CD4-positive, alpha-beta T cell (primary cell): ENCODE measurements at regions not wholly inside any gene's neighbourhood (a gene's known extent, or its start where the extent isn't known, plus 50 kb on each side); places are given as distances from the start of the nearest gene placed in this dataset.

Experiments used
- ATAC-seq: fragments of 200-7000 bp; cut with Tn5 transposase; one replicate; pipeline ENCODE4 v1.10.0; 2022; ENCODE audit warnings: mild to moderate bottlenecking; ENCODE audit not compliant: poor library complexity
- CTCF ChIA-PET: fragments of 350-600 bp; sonication (Branson Sonifier 250); formaldehyde crosslinking; loops from one replicate; lab custom pipeline; 2021; ENCODE audit warnings: antibody characterized with exemption, inconsistent platforms; lab: Charles Lee
- POLR2A ChIA-PET: fragments of 350-600 bp; sonication (Branson Sonifier 250); formaldehyde crosslinking; loops from one replicate; lab custom pipeline; 2021; ENCODE audit warnings: antibody characterized with exemption, inconsistent platforms; lab: Charles Lee
- DNase-seq, 14 experiments: peaks; one replicate each; pipeline ENCODE4 v3.0.0-alpha.2; 2013 to 2020; ENCODE audit warnings: mixed read lengths in 2 of 14
- H3K27ac ChIP-seq, 2 donors: one replicate each; pipeline versions ENCODE4 v1.5.1 to v1.7.0; 2013; ENCODE audit warnings: low read length in 2 of 2, low read depth in 1 of 2, mild to moderate bottlenecking in 1 of 2
- H3K27me3 ChIP-seq, 2 experiments: 1 replicate in 1 of 2; 2 replicates in 1 of 2; pipeline versions ENCODE4 v1.6.1 to v1.7.0; 2013; ENCODE audit warnings: low read length in 2 of 2, control low read depth in 1 of 2, mild to moderate bottlenecking in 1 of 2, moderate library complexity in 1 of 2; ENCODE audit not compliant: insufficient read depth in 2 of 2, control insufficient read depth in 1 of 2
- H3K36me3 ChIP-seq: one replicate; pipeline ENCODE4 v1.6.1; 2013; ENCODE audit warnings: low read length, control low read depth; ENCODE audit not compliant: insufficient read depth
- H3K4me1 ChIP-seq: one replicate; pipeline ENCODE4 v1.6.1; 2013; ENCODE audit warnings: low read length, control low read depth; ENCODE audit not compliant: insufficient read depth
- H3K4me3 ChIP-seq: one replicate; pipeline ENCODE4 v1.5.1; 2013; ENCODE audit warnings: mild to moderate bottlenecking, low read length, moderate library complexity
- H3K9me3 ChIP-seq, 2 experiments: 1 replicate in 1 of 2; 2 replicates in 1 of 2; pipeline versions ENCODE4 v1.6.1 to v1.7.0; 2013; ENCODE audit warnings: low read length in 2 of 2, mild to moderate bottlenecking in 2 of 2, control low read depth in 1 of 2, moderate library complexity in 1 of 2; ENCODE audit not compliant: control insufficient read depth in 1 of 2, insufficient read depth in 1 of 2
- H3K27ac Mint-ChIP-seq: one replicate; pipeline ENCODE4 v1.8.0; 2020; ENCODE audit warnings: mixed read lengths
- H3K27me3 Mint-ChIP-seq: one replicate; pipeline ENCODE4 v1.8.0; 2021; ENCODE audit warnings: mixed read lengths
- H3K36me3 Mint-ChIP-seq: one replicate; pipeline ENCODE4 v1.8.0; 2021; ENCODE audit warnings: low read depth, mixed read lengths
- H3K4me1 Mint-ChIP-seq: one replicate; pipeline ENCODE4 v1.8.0; 2021; ENCODE audit warnings: low read depth, mixed read lengths
- H3K4me3 Mint-ChIP-seq: one replicate; pipeline ENCODE4 v1.8.0; 2020; ENCODE audit warnings: mild to moderate bottlenecking, mixed read lengths
- H3K9me3 Mint-ChIP-seq: one replicate; pipeline ENCODE4 v1.8.0; 2020; ENCODE audit warnings: mixed read lengths
- intact Hi-C, 2 experiments: fragments of 100-400 bp; cut with DNase I in 1 of 2; cut with micrococcal nuclease in 1 of 2; formaldehyde crosslinking; loops; one replicate each; pipeline versions ENCODE4 v1.15.1 to v1.9.0; 2023 to 2025; cut with DNase I, micrococcal nuclease
- TF ChIP-seq, protein P1 (sequence below): fragments of 200-600 bp; IDR thresholded peaks from one replicate; pipeline ENCODE4 v1.8.0; 2022; ENCODE audit warnings: antibody characterized with exemption, mild to moderate bottlenecking

DNA sequence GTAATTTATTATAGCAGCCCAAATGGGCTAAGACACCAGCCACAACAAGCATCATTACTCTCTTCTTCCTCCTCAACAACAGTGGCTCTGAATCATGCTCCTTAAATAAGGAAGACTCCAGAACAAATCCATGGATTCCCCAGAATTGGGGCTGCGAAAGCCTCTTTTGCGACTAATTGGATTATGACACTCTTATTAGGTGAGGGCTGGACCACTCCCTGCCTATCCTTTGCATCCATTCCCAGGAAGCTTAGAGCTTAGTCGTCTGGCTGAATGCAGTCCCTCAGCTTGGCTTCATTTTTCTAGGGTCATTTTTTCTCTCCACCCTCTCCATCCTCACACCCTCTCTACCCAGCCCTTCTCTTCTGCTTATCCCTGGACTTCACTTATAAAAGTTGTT, 227.7 kb downstream of the ZNF621 start:
- TF ChIP-seq, protein P1, sequence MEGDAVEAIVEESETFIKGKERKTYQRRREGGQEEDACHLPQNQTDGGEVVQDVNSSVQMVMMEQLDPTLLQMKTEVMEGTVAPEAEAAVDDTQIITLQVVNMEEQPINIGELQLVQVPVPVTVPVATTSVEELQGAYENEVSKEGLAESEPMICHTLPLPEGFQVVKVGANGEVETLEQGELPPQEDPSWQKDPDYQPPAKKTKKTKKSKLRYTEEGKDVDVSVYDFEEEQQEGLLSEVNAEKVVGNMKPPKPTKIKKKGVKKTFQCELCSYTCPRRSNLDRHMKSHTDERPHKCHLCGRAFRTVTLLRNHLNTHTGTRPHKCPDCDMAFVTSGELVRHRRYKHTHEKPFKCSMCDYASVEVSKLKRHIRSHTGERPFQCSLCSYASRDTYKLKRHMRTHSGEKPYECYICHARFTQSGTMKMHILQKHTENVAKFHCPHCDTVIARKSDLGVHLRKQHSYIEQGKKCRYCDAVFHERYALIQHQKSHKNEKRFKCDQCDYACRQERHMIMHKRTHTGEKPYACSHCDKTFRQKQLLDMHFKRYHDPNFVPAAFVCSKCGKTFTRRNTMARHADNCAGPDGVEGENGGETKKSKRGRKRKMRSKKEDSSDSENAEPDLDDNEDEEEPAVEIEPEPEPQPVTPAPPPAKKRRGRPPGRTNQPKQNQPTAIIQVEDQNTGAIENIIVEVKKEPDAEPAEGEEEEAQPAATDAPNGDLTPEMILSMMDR = no peak
- ChIA-PET CTCF (no interaction called here), POLR2A (no interaction called here)
- Histone ChIP-seq H3K36me3 (no peaks in the 10 kb centered on the region), H3K27ac (no peak overlapping the region), H3K4me3 (no peak overlapping the region), H3K9me3 (no peaks in the 10 kb centered on the region), H3K4me1 (no peaks in the 10 kb centered on the region), H3K27me3 (no peaks in the 10 kb centered on the region)
- no peaks in the 10 kb centered on the region for H3K36me3 Mint-ChIP-seq
- H3K4me3 Mint-ChIP-seq = no peak overlapping the region
- DNase-seq (no peak), ATAC-seq (no peak)
- H3K9me3 Mint-ChIP-seq = peaks cover under 1% of the 10 kb centered on the region
- H3K27me3 Mint-ChIP-seq = peaks cover 16% of the 10 kb centered on the region
- intact Hi-C loops = no loop called here
- H3K27ac Mint-ChIP-seq = no peak overlapping the region
- no peaks in the 10 kb centered on the region for H3K4me1 Mint-ChIP-seq

DNA sequence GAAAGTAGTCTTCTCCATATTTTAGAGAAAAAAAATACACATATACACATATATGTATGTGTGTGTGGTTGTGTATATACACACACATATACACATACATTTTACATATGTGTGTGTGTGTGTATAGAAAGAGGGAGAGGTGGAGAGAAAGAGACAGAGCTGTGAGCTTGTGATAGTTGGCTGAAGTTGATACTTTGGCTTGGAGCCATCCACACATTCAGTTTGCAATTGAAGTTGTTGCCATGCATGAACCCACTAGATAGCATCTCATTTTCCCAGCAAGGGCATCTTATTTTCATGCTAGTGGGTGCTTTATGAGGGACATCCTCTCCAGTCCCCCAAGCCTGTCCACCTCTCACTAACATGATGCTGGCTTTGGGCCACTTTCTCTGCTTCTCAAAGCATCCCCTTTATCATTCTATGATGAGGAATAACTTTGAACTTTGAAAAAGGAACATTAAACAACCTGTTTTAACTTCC, 228.6 kb downstream of the ZNF621 start:
- H3K27ac Mint-ChIP-seq = no peak overlapping the region
- DNase-seq = no peak
- no peak overlapping the region for H3K4me3 Mint-ChIP-seq
- Histone ChIP-seq H3K36me3 (no peaks in the 10 kb centered on the region), H3K9me3 (no peaks in the 10 kb centered on the region), H3K4me3 (no peak overlapping the region), H3K27me3 (no peaks in the 10 kb centered on the region), H3K27ac (no peak overlapping the region), H3K4me1 (no peaks in the 10 kb centered on the region)
- ChIA-PET POLR2A (no interaction called here), CTCF (no interaction called here)
- peaks cover 4% of the 10 kb centered on the region for H3K9me3 Mint-ChIP-seq
- TF ChIP-seq, protein P1 = no peak
- H3K27me3 Mint-ChIP-seq = peaks cover 19% of the 10 kb centered on the region
- no peak for ATAC-seq
- H3K4me1 Mint-ChIP-seq = no peaks in the 10 kb centered on the region
- intact Hi-C loops = no loop called here
- no peaks in the 10 kb centered on the region for H3K36me3 Mint-ChIP-seq

DNA sequence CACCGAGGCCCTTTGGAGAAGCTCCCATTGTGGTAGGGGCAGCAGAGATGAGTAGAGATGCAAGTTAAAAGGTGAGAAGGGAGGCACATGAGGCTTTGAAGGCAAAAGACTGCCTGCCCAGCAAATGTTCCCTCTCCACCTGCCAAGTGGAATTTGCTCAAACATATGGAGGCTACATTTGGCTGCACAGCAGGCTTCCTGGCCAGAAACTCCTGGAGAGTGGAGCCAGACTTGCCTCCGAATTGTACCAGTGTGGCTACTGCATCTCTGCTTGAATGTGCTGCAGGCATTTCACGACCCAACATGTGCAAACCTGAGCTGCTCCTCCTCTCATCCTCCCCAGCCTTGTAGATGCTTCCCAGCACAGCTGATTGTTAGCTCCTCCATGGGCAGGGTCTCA, 229.2 kb downstream of the ZNF621 start:
- Mint-ChIP-seq H3K4me3 (no peak overlapping the region), H3K9me3 (peaks cover 4% of the 10 kb centered on the region), H3K27ac (no peak overlapping the region), H3K36me3 (no peaks in the 10 kb centered on the region), H3K4me1 (no peaks in the 10 kb centered on the region), H3K27me3 (peaks cover 19% of the 10 kb centered on the region)
- ChIA-PET POLR2A (no interaction called here), CTCF (no interaction called here)
- H3K36me3 ChIP-seq = no peaks in the 10 kb centered on the region
- intact Hi-C loops = no loop called here
- no peaks in the 10 kb centered on the region for H3K27me3 ChIP-seq
- ATAC-seq (no peak), DNase-seq (no peak)
- H3K4me1 ChIP-seq = no peaks in the 10 kb centered on the region
- no peak overlapping the region for H3K4me3 ChIP-seq
- TF ChIP-seq, protein P1 = no peak
- no peak overlapping the region for H3K27ac ChIP-seq
- H3K9me3 ChIP-seq = no peaks in the 10 kb centered on the region
